Panc1 (cell line): ENCODE measurements at regions not wholly inside any gene's neighbourhood (a gene's known extent, or its start where the extent isn't known, plus 50 kb on each side); places are given as distances from the start of the nearest gene placed in this dataset.
"Not testable (repeated sequence)": the region's sequence is repeated elsewhere in the genome, so short reads cannot be mapped to it uniquely, and the experiment has no call there.

Experiments used
- ATAC-seq: fragments of 200-7000 bp; cut with Tn5 transposase; 2 replicates; pipeline ENCODE4 v1.9.1; 2020; ENCODE audit warnings: mild to moderate bottlenecking, moderate library complexity
- BruUV-seq: library from RNA; stranded (reverse); fragments of 400-500 nt; replicated peaks from 2 replicates; lab custom pipeline; 2021; lab: Mats Ljungman, UMichigan
- CTCF ChIA-PET: fragments of 300-600 bp; sonication (Branson Sonifier 250); formaldehyde crosslinking; loops from one replicate; lab custom pipeline; 2022; ENCODE audit warnings: antibody characterized with exemption; lab: Charles Lee
- POLR2A ChIA-PET: fragments of 300-600 bp; sonication (Branson Sonifier 250); formaldehyde crosslinking; loops from one replicate; lab custom pipeline; 2022; ENCODE audit warnings: antibody characterized with exemption; lab: Charles Lee
- DNase-seq: peaks from one replicate; pipeline ENCODE4 v3.0.0-alpha.2; 2010; ENCODE audit warnings: low read depth, low spot score
- H3K27ac ChIP-seq: 2 replicates; pipeline ENCODE4 v1.5.1; 2011; ENCODE audit warnings: mild to moderate bottlenecking, low read length, inconsistent platforms
- H3K27me3 ChIP-seq: fragments of 200-500 bp; sonication (Bioruptor generic); 2 replicates; pipeline ENCODE4 v1.6.0; 2014; ENCODE audit warnings: low read length, inconsistent platforms; ENCODE audit not compliant: control insufficient read depth, insufficient read depth
- H3K36me3 ChIP-seq: fragments of 200-500 bp; sonication (Bioruptor generic); 2 replicates; pipeline ENCODE4 v1.5.1; 2014; ENCODE audit warnings: inconsistent platforms, mild to moderate bottlenecking, low read length, moderate library complexity; ENCODE audit not compliant: control insufficient read depth, insufficient read depth
- H3K4me1 ChIP-seq: 2 replicates; pipeline ENCODE4 v1.5.1; 2011; ENCODE audit warnings: inconsistent platforms, mild to moderate bottlenecking, low read length, moderate library complexity; ENCODE audit not compliant: control insufficient read depth, insufficient read depth
- H3K4me3 ChIP-seq, 2 experiments: 2 replicates each; pipeline ENCODE4 v1.5.1; 2011 to 2012; ENCODE audit warnings: low read depth in 2 of 2, low read length in 2 of 2, mild to moderate bottlenecking in 2 of 2, inconsistent platforms in 1 of 2, moderate library complexity in 1 of 2
- H3K9me3 ChIP-seq: fragments of 200-500 bp; sonication (Bioruptor generic); 2 replicates; pipeline ENCODE4 v1.5.1; 2014; ENCODE audit warnings: low read depth, mild to moderate bottlenecking, inconsistent platforms, low read length, moderate library complexity; ENCODE audit not compliant: control insufficient read depth, insufficient read depth
- POLR2AphosphoS5 ChIP-seq: IDR thresholded peaks from 2 replicates; pipeline ENCODE4 v1.6.1; 2012; ENCODE audit warnings: mild to moderate bottlenecking, low read depth, low read length, moderate library complexity
- REST ChIP-seq, 2 experiments: IDR thresholded peaks; 2 replicates each; pipeline ENCODE4 v1.6.1; 2011 to 2012; ENCODE audit warnings: low read depth in 2 of 2, control low read depth in 1 of 2, low read length in 1 of 2, mild to moderate bottlenecking in 1 of 2, moderate library complexity in 1 of 2; ENCODE audit not compliant: insufficient read depth in 1 of 2
- SIN3A ChIP-seq: IDR thresholded peaks from 2 replicates; pipeline ENCODE4 v1.6.1; 2012; ENCODE audit warnings: low read depth, mild to moderate bottlenecking, low read length, moderate library complexity, borderline replicate concordance; ENCODE audit not compliant: insufficient read depth
- TCF7L2 ChIP-seq: IDR thresholded peaks from 2 replicates; pipeline ENCODE4 v1.6.1; 2011; ENCODE audit warnings: mild to moderate bottlenecking, low read depth, low read length, inconsistent platforms
- in situ Hi-C: cut with HindIII; loops from 2 replicates; pipeline ENCODE4 v1.10.0; 2016; ENCODE audit warnings: low sequenced_read_pairs, low pct_unique_long_range_greater_than_20kb
- intact Hi-C: fragments of 100-400 bp; cut with micrococcal nuclease; formaldehyde crosslinking; loops from one replicate; pipeline ENCODE4 v1.10.0; 2022; ENCODE audit not compliant: unreplicated experiment
- TF ChIP-seq, protein P1 (sequence below): fragments of 450-650 bp; IDR thresholded peaks from 2 replicates; pipeline ENCODE4 v1.5.1; 2017; ENCODE audit warnings: mild to moderate bottlenecking

DNA sequence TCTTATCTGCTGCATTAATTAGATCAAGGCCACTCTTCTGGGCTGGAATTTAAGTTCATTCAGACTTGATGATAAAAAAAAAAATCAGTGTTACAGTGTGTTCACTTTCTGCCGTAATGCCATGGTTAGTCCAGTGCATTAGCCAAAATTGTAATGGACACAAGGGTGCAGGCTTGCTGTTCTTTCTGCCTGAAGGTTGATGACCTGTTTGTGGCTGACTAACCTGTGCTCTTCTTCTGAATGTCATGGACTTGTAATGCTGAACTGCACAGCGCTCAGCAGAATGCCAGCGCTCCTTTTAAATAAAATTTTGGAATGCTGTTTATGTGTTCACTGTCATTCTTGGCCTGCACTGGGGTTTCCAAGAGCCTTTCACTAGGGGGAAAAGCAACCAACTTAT, 323.2 kb downstream of the ZNF248 start:
- H3K4me3 ChIP-seq: no peak overlapping the region

DNA sequence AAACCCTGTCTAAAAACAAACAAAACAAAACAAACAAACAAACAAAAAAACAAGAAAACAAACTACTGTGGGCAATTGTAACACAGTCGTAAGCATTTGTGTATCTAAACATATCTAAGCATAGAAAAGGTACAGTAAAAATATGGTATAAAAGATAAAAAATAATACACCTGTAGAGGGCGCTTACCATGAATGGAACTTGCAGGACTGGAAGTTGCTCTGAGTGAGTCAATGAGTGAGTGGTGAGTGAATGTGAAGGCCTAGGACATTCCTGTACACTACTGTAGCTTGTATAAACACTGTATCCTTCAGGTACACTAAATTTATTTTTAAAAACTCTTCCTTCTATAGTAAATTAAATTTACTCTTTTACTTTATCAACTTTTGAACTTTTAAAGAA, 332.0 kb downstream of the ZNF248 start:
- H3K4me1 ChIP-seq, H3K9me3 ChIP-seq, in situ Hi-C loops, H3K27ac ChIP-seq, POLR2A ChIA-PET, H3K27me3 ChIP-seq, intact Hi-C loops, BruUV-seq, H3K4me3 ChIP-seq, CTCF ChIA-PET, DNase-seq, H3K36me3 ChIP-seq, ATAC-seq: not testable (repeated sequence)
- TF ChIP-seq, protein P1, sequence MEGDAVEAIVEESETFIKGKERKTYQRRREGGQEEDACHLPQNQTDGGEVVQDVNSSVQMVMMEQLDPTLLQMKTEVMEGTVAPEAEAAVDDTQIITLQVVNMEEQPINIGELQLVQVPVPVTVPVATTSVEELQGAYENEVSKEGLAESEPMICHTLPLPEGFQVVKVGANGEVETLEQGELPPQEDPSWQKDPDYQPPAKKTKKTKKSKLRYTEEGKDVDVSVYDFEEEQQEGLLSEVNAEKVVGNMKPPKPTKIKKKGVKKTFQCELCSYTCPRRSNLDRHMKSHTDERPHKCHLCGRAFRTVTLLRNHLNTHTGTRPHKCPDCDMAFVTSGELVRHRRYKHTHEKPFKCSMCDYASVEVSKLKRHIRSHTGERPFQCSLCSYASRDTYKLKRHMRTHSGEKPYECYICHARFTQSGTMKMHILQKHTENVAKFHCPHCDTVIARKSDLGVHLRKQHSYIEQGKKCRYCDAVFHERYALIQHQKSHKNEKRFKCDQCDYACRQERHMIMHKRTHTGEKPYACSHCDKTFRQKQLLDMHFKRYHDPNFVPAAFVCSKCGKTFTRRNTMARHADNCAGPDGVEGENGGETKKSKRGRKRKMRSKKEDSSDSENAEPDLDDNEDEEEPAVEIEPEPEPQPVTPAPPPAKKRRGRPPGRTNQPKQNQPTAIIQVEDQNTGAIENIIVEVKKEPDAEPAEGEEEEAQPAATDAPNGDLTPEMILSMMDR: peak; percentile 32; the same call in 1 of the 2 replicates

More for the DNA sequence above, 323.2 kb downstream of the ZNF248 start:
- DNase-seq (no peak), ATAC-seq (no peak)
- BruUV-seq: no TSS peak
- Histone ChIP-seq H3K9me3 (no peaks in the 10 kb centered on the region), H3K27me3 (no peaks in the 10 kb centered on the region), H3K27ac (no peak overlapping the region), H3K4me1 (no peaks in the 10 kb centered on the region), H3K36me3 (no peaks in the 10 kb centered on the region)
- intact Hi-C loops: no loop called here
- in situ Hi-C loops: no loop called here
- POLR2A ChIA-PET: no interaction called here
- CTCF ChIA-PET: no interaction called here
- no peak for TF ChIP-seq POLR2AphosphoS5
- no peak for TF ChIP-seq SIN3A
- TF ChIP-seq, protein P1: no peak
- no peak for TF ChIP-seq REST (IDR thresholded peaks at IDR 0.05; ENCODE audit: insufficient read depth in 1 of 2, low read depth in 2 of 2, low read length in 1 of 2)
- TF ChIP-seq TCF7L2: no peak
